ENCODE measurements at regions not wholly inside any gene's neighbourhood (a gene's known extent, or its start where the extent isn't known, plus 50 kb on each side); places are given as distances from the start of the nearest gene placed in this dataset.

DNA sequence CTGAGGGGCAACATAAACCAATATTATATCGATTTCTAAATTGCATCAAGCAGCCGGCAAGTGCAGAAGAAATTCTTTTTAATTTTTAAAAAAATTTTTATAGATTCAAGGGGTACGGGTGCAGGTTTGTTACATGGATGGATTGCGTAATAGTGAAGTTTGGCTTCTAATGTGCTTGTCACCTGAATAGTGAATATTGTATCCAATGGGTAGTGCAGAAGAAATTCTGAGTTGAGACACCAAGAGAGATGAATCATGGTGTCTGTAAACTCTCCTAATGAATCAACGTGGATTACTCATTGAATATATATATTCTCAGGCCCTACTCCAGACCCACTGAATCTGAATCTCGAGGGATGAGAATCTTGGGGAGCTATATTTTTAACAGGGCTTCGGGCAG, 253.7 kb upstream of the FOXD3 start:
- Mint-ChIP-seq H3K9me3 (no peaks in the 10 kb centered on the region), H3K4me3 (no peak overlapping the region), H3K36me3 (no peaks in the 10 kb centered on the region), H3K27ac (no peak overlapping the region), H3K27me3 (peaks cover 73% of the 10 kb centered on the region), H3K4me1 (ENCODE audit: unreplicated experiment) (no peaks in the 10 kb centered on the region)
- no peak for DNase-seq (ENCODE audit: extremely low spot score, unreplicated experiment)
- TF ChIP-seq, protein P1, sequence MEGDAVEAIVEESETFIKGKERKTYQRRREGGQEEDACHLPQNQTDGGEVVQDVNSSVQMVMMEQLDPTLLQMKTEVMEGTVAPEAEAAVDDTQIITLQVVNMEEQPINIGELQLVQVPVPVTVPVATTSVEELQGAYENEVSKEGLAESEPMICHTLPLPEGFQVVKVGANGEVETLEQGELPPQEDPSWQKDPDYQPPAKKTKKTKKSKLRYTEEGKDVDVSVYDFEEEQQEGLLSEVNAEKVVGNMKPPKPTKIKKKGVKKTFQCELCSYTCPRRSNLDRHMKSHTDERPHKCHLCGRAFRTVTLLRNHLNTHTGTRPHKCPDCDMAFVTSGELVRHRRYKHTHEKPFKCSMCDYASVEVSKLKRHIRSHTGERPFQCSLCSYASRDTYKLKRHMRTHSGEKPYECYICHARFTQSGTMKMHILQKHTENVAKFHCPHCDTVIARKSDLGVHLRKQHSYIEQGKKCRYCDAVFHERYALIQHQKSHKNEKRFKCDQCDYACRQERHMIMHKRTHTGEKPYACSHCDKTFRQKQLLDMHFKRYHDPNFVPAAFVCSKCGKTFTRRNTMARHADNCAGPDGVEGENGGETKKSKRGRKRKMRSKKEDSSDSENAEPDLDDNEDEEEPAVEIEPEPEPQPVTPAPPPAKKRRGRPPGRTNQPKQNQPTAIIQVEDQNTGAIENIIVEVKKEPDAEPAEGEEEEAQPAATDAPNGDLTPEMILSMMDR (conservative IDR thresholded peaks at IDR 0.05) = no peak

DNA sequence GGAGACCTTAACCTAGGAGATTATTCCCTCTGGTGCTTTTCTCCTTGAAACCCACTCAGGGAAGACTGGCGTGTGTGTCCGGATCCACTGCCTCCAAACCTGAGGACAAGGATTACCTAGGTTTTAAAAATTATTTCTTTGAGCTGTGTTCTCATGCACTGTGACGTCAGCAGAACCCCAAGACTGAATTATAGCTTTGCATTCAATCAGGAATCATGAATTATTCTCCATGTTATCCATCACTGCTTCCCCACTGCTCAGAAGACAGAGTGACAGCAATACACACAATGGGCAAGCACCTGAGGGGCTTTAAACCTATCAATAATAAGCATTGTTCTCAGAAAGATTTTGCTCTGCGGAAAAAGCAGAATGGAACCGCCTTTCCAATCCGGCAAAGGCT, 253.2 kb upstream of the FOXD3 start:
- no peak for DNase-seq (ENCODE audit: extremely low spot score, unreplicated experiment)
- TF ChIP-seq, protein P1 (conservative IDR thresholded peaks at IDR 0.05) = no peak
- no peak overlapping the region for H3K4me3 Mint-ChIP-seq
- H3K27ac Mint-ChIP-seq = no peak overlapping the region
- peaks cover 78% of the 10 kb centered on the region for H3K27me3 Mint-ChIP-seq
- no peaks in the 10 kb centered on the region for H3K36me3 Mint-ChIP-seq
- H3K9me3 Mint-ChIP-seq = no peaks in the 10 kb centered on the region
- H3K4me1 Mint-ChIP-seq (ENCODE audit: unreplicated experiment) = no peaks in the 10 kb centered on the region

DNA sequence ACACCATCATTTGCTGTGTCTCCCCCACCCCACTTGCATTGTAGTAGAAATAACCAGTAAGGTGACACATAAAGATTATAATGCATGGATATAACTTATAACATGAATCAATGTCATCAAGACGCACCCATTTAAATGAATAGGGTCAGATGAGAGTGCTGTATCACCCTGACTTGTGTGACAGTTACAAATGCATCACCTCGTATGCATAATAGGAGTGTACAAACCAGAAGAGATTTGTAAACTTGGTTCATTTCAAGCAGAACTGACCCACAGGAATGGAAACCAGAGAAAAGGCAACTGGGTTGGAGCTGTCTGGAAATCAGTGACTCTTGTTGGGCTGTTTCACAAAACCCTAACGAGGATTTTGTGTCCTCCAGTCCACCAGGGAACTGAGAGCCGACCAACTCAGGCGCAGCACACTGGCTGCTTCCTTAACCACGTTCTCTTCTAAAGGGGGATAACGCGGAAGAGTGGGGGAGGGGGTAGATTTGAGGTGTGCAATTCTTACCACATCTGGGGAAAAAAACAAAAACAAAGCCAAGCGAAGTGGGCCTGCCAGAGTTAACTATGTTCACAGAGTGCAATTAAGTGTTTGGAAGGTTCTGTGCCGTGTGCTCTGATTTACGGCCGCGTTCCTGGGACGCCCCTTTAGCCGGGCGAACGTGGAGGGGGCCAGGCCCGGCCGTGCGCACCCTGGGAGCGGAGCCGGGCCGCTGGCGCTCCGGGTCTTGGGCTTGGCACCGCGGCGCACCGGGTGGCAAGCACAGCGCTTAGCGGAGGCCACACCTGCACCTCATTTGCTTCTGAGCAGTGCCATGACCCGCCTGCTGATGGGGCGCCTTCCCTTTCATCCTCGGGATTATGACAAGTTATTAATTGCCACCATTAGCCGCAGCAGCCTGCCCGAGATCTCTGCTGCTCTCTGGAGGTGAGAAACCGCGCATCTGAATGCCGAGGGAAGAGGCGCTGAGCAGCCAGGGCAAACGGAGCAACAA, 248.8 kb upstream of the FOXD3 start:
- Mint-ChIP-seq H3K4me3 (peak overlapping the region; percentile 69), H3K27ac (no peak overlapping the region), H3K9me3 (peaks cover 10% of the 10 kb centered on the region), H3K27me3 (peaks cover 84% of the 10 kb centered on the region), H3K36me3 (no peaks in the 10 kb centered on the region), H3K4me1 (ENCODE audit: unreplicated experiment) (no peaks in the 10 kb centered on the region)
- TF ChIP-seq, protein P1 (conservative IDR thresholded peaks at IDR 0.05) = no peak
- DNase-seq (ENCODE audit: extremely low spot score, unreplicated experiment) = no peak

DNA sequence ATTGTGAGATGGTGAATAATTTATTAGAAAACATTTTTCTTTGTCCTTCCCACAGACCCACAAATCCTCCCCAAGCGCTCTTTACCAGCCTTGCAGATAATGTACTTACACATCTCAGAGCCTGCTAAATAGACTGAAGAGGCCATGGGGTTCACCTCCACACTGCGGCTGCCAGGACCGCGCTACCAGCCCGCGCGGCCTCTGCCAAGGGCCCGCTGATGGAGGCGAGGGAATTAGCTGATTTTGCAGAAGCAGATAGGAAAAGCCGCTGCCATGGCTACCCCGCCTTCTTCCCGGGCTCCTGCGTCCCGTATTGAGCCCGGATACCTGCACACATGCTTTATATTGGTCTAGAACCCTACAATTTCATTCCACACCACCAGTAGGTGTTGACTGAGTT, 248.0 kb upstream of the FOXD3 start:
- H3K4me3 Mint-ChIP-seq = peak overlapping the region; percentile 69
- H3K27ac Mint-ChIP-seq = no peak overlapping the region
- H3K27me3 Mint-ChIP-seq = peaks cover 77% of the 10 kb centered on the region
- TF ChIP-seq, protein P1 (conservative IDR thresholded peaks at IDR 0.05) = no peak
- no peaks in the 10 kb centered on the region for H3K4me1 Mint-ChIP-seq (ENCODE audit: unreplicated experiment)
- no peak for DNase-seq (ENCODE audit: extremely low spot score, unreplicated experiment)
- H3K9me3 Mint-ChIP-seq = peaks cover 10% of the 10 kb centered on the region
- H3K36me3 Mint-ChIP-seq = no peaks in the 10 kb centered on the region

DNA sequence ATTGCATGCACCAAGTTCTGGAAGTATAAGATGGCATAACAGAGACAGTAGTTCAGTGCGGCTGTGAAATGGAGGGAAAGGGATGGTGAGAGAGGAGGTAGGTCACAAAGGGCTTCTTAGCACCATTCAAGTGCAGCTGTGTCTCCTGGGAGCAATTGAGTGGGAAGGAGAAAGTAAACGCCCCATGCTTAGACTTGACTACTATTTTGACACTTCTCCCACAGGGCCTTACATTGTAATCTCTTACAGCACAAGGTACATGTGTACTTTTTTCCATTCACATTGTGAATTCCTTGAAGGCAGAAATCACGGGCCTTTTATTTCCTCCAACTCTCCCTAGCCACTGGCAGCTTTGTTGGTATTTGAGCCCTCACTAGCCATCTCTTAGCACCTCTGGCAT, 239.6 kb upstream of the FOXD3 start:
- DNase-seq (ENCODE audit: extremely low spot score, unreplicated experiment) = no peak
- Mint-ChIP-seq H3K27me3 (peaks cover 68% of the 10 kb centered on the region), H3K36me3 (no peaks in the 10 kb centered on the region), H3K9me3 (no peaks in the 10 kb centered on the region), H3K4me3 (no peak overlapping the region), H3K27ac (no peak overlapping the region), H3K4me1 (ENCODE audit: unreplicated experiment) (peaks cover under 1% of the 10 kb centered on the region)
- TF ChIP-seq, protein P1 (conservative IDR thresholded peaks at IDR 0.05) = no peak

All from type B pancreatic cell (in vitro differentiated cells).